ENCODE measurements at regions not wholly inside any gene's neighbourhood (a gene's known extent, or its start where the extent isn't known, plus 50 kb on each side); places are given as distances from the start of the nearest gene placed in this dataset.

DNA sequence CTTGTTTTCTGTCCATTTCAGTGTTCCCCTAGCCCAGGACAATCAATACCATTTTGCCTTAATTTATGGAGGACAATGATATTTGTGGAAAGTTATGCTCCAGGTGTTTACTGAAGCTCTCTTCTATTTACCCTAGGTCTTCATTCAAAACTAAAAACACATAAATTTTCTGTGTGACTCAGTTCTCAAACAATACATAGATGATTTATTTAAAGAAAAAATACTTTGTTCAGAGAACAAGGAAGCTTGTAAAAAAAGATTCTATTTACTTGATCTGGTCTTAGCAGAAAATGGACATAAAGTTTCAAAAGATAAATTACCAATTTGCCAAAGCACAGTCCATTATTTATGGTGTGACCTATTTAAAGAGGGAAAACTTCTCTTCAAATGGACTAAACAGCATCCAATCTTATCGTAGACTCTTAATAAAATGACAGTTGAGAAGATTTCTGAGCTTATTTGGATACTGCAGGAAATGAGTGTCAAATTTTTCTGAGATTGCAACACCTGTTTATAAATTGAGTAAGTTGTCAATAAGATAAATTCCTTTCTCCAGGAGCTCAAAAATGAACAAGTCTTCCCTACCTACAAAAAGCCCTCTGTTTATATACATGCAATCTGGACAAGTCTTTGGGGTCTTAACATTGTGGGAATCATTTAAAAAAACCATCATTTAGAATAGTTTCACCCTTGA is 627.2 kb downstream of the PSAT1 start:
- no peak for TF ChIP-seq SUZ12 (IDR thresholded peaks at IDR 0.05)
- no peak for TF ChIP-seq HDGF (IDR thresholded peaks at IDR 0.05; ENCODE audit: borderline replicate concordance)
- TF ChIP-seq ELF4 (IDR thresholded peaks at IDR 0.05) = no peak
- TF ChIP-seq, protein P1, sequence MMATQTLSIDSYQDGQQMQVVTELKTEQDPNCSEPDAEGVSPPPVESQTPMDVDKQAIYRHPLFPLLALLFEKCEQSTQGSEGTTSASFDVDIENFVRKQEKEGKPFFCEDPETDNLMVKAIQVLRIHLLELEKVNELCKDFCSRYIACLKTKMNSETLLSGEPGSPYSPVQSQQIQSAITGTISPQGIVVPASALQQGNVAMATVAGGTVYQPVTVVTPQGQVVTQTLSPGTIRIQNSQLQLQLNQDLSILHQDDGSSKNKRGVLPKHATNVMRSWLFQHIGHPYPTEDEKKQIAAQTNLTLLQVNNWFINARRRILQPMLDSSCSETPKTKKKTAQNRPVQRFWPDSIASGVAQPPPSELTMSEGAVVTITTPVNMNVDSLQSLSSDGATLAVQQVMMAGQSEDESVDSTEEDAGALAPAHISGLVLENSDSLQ (IDR thresholded peaks at IDR 0.05) = no peak
- no peak for TF ChIP-seq ARNT (IDR thresholded peaks at IDR 0.05)
- TF ChIP-seq CTBP1 (IDR thresholded peaks at IDR 0.05; ENCODE audit: borderline replicate concordance) = no peak
- no peak for TF ChIP-seq L3MBTL2 (conservative IDR thresholded peaks at IDR 0.05)
- TF ChIP-seq NFRKB (IDR thresholded peaks at IDR 0.05) = no peak
- TF ChIP-seq BHLHE40 (IDR thresholded peaks at IDR 0.05; ENCODE audit: borderline replicate concordance) = no peak
- no peak for TF ChIP-seq TARDBP (IDR thresholded peaks at IDR 0.05)
- no peak for TF ChIP-seq LEF1 (IDR thresholded peaks at IDR 0.05; ENCODE audit: borderline replicate concordance)
- no peak for TF ChIP-seq FOXA1 (IDR thresholded peaks at IDR 0.05)
- no peak for TF ChIP-seq FOXM1 (IDR thresholded peaks at IDR 0.05; ENCODE audit: borderline replicate concordance)
- ChIA-PET CTCF (no interaction called here), POLR2A (no interaction called here)
- DNase-seq (ENCODE audit: extremely low spot score) = no peak

DNA sequence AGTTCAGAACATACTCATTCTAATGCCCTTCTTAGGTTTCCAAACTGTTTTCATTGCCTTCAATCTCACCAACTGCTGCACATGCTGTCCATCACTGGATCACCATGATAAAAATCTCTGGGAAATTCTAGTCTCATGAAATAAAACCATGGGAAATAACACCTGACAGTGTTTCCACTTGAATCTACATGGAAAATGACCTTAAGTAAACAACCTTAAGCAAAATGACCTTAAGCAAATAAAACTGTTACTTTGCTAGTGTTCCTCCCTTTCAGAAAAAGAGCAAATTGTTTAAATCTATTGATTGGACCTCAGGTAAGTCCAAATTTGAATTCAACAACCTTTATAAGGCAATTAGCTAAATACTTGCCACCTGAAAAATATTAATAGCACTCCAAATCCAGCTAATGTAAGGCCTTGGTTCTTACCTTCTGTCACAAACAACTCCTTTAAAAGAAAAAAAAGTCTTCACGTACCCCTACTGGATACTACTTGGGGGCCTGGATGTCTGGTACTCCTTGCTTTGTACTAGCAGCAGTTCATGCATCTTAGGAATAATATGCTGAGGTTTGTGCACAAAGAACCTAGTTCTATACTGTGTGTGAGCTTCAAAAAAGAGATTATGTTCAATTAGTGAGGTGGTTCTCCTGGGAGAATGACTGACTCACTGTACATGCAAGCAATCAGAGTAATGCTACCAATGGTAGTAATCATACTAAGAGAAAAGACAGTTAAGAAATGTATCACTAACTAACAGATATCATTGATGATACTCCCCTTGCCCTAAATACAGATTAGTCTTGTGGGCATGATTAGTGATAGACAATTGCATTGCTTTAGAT is 630.4 kb downstream of the PSAT1 start:
- ChIA-PET POLR2A (no interaction called here), CTCF (no interaction called here)
- no peak for TF ChIP-seq HDGF (IDR thresholded peaks at IDR 0.05; ENCODE audit: borderline replicate concordance)
- TF ChIP-seq FOXK2 (IDR thresholded peaks at IDR 0.05) = no peak
- TF ChIP-seq, protein P1 (IDR thresholded peaks at IDR 0.05) = no peak
- no peak for TF ChIP-seq FOXM1 (IDR thresholded peaks at IDR 0.05; ENCODE audit: borderline replicate concordance)
- TF ChIP-seq SP1 (IDR thresholded peaks at IDR 0.05) = no peak
- TF ChIP-seq CTBP1 (IDR thresholded peaks at IDR 0.05; ENCODE audit: borderline replicate concordance) = no peak
- DNase-seq (ENCODE audit: extremely low spot score) = no peak

DNA sequence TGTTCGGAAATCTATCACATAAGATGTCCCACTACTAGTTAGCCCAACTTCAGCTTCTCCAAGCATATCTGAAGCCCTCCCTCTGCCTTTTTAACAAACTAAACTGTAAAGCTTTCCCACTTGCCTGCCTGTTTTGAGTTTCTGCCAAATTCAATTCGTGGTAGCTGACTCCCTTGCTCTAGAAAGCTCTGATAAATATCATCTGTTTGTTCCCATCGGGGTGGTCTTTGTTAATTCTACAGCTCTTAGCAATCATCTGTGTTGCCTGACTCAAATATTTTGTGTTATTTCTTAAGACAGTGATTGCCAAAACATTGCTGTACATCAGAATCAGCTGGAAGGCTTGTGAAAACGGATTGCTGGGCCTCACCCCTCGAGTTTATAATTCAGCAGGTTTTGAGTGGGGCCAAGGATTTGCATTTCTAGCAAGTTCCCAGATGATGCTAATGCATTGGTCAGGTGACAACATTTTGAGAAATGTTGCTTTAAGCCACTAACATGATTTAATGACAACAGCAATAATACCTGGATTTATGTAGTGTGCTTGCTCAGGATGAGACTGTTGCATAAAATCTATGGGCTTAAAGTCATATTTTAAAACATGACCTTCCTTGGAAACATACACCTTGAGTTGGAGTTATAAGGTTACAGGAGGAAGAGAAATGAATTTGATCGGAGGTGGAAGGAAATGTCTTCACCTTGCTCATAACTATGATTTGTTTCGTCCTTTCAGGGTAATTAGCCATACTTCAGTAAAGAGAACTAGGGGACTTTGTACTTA is 631.9 kb downstream of the PSAT1 start:
- TF ChIP-seq FOXK2 (IDR thresholded peaks at IDR 0.05) (no peak), ZNF384 (IDR thresholded peaks at IDR 0.05) (no peak), SUZ12 (IDR thresholded peaks at IDR 0.05) (no peak), L3MBTL2 (conservative IDR thresholded peaks at IDR 0.05) (no peak), NFRKB (IDR thresholded peaks at IDR 0.05) (no peak), BHLHE40 (IDR thresholded peaks at IDR 0.05; ENCODE audit: borderline replicate concordance) (no peak), LEF1 (IDR thresholded peaks at IDR 0.05; ENCODE audit: borderline replicate concordance) (no peak), SP1 (IDR thresholded peaks at IDR 0.05) (no peak)
- POLR2A ChIA-PET = no interaction called here
- DNase-seq (ENCODE audit: extremely low spot score) = no peak
- CTCF ChIA-PET = no interaction called here

DNA sequence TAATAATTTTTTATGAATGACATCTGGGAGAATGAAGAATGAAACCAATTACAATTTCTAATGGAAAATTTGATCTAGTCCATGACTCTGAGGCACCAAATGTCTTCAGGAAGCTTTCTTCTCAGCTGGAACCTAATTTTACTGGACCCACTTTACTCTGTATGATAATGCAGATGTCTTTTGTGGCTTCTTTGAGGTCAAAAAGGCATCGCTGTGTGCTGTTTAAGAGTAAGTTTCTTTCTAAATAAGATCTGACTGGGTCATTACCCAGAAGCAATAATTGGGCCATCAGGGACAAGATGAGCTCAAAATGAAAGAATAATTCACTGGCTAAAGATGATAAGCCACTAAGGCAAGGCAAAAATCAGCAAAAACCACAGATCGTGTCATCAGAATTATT is 633.4 kb downstream of the PSAT1 start:
- DNase-seq (ENCODE audit: extremely low spot score) = no peak
- TF ChIP-seq ZNF384 (IDR thresholded peaks at IDR 0.05) = no peak
- no peak for TF ChIP-seq LEF1 (IDR thresholded peaks at IDR 0.05; ENCODE audit: borderline replicate concordance)
- no peak for TF ChIP-seq FOXM1 (IDR thresholded peaks at IDR 0.05; ENCODE audit: borderline replicate concordance)
- ChIA-PET POLR2A (no interaction called here), CTCF (no interaction called here)

GRCh38 chr9:78932849-78933627 is 636.1 kb downstream of the PSAT1 start:
- ChIA-PET CTCF (no interaction called here), POLR2A (no interaction called here)
- no peak for TF ChIP-seq ARNT (IDR thresholded peaks at IDR 0.05)
- TF ChIP-seq SP1 (IDR thresholded peaks at IDR 0.05) = no peak
- TF ChIP-seq FOXK2 (IDR thresholded peaks at IDR 0.05) = no peak
- TF ChIP-seq NFRKB (IDR thresholded peaks at IDR 0.05) = no peak
- TF ChIP-seq CTBP1 (IDR thresholded peaks at IDR 0.05; ENCODE audit: borderline replicate concordance) = no peak
- TF ChIP-seq HDGF (IDR thresholded peaks at IDR 0.05; ENCODE audit: borderline replicate concordance) = no peak
- TF ChIP-seq FOXM1 (IDR thresholded peaks at IDR 0.05; ENCODE audit: borderline replicate concordance) = no peak
- DNase-seq (ENCODE audit: extremely low spot score) = no peak

DNA sequence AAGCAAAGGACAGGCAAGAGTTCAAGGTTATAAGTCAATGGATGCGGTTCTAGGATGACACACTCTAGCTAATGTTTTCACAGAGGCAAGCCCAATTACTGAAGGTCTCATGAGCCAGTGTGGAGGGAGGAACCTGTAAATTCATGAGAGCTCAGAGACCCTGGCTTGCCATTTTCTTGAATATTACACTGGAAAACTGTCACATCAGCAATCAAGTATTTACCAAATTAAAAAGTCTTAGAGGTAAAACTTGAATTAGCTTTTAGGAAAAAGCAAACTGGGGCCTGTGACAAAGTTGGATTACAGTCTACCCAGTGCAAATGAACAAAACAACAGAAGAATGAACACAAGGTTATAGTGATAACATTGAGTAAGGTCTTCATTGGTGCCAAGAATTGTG is 636.9 kb upstream of the TLE4 start:
- ChIA-PET POLR2A (no interaction called here), CTCF (no interaction called here)
- TF ChIP-seq BHLHE40 (IDR thresholded peaks at IDR 0.05; ENCODE audit: borderline replicate concordance) (no peak), NFRKB (IDR thresholded peaks at IDR 0.05) (no peak), LEF1 (IDR thresholded peaks at IDR 0.05; ENCODE audit: borderline replicate concordance) (no peak), FOXK2 (IDR thresholded peaks at IDR 0.05) (no peak), HDGF (IDR thresholded peaks at IDR 0.05; ENCODE audit: borderline replicate concordance) (no peak), ELF4 (IDR thresholded peaks at IDR 0.05) (no peak), L3MBTL2 (conservative IDR thresholded peaks at IDR 0.05) (no peak), SP1 (IDR thresholded peaks at IDR 0.05) (no peak), TARDBP (IDR thresholded peaks at IDR 0.05) (no peak), CTBP1 (IDR thresholded peaks at IDR 0.05; ENCODE audit: borderline replicate concordance) (no peak), ARNT (IDR thresholded peaks at IDR 0.05) (no peak), FOXA1 (IDR thresholded peaks at IDR 0.05) (no peak), FOXM1 (IDR thresholded peaks at IDR 0.05; ENCODE audit: borderline replicate concordance) (no peak), ZNF384 (IDR thresholded peaks at IDR 0.05) (no peak), SUZ12 (IDR thresholded peaks at IDR 0.05) (no peak)
- TF ChIP-seq, protein P1 (IDR thresholded peaks at IDR 0.05) = no peak
- DNase-seq (ENCODE audit: extremely low spot score) = no peak
